SK-N-MC (cell line): ENCODE measurements at regions not wholly inside any gene's neighbourhood (a gene's known extent, or its start where the extent isn't known, plus 50 kb on each side); places are given as distances from the start of the nearest gene placed in this dataset.

Experiments used
- EZH2 ChIP-seq: fragments of 200-600 bp; sonication (generic); IDR thresholded peaks from one replicate; pipeline ENCODE4 v1.6.1; 2017; ENCODE audit warnings: antibody characterized with exemption
- POLR2AphosphoS5 ChIP-seq: IDR thresholded peaks from 2 replicates; pipeline ENCODE4 v1.6.1; 2012; ENCODE audit warnings: mild to moderate bottlenecking, low read depth, low read length, borderline replicate concordance

GRCh38 chr3:76554707-76555106, 485.2 kb upstream of the ROBO2 start:
- TF ChIP-seq POLR2AphosphoS5 (no peak), EZH2 (no peak)
